ENCODE measurements at regions not wholly inside any gene's neighbourhood (a gene's known extent, or its start where the extent isn't known, plus 50 kb on each side); places are given as distances from the start of the nearest gene placed in this dataset.

DNA sequence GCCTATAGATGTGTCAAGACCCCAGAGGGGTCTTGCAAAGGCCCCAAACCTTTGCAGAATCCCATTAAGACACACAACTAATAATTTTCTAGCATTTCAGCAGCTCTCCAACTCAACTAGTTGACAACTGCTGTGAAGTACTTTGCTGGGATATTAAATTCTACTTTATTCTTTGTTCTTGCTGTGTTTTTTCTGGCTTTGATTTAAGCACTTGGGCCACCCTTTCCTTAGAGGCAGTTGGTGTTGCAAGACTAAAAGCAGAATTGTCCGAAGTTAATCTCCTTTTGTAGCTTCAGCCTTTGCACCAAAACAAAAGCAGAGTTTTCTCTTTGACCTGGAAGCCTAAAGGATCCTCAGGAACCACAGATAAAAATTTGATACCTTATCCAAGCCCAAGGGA lies 353.1 kb upstream of the CLNK start:
- DNase-seq (ENCODE audit: low read depth), result no peak
- H3K4me3 ChIP-seq (ENCODE audit: low read depth, low read length), result no peak overlapping the region
- TF ChIP-seq, protein P1, sequence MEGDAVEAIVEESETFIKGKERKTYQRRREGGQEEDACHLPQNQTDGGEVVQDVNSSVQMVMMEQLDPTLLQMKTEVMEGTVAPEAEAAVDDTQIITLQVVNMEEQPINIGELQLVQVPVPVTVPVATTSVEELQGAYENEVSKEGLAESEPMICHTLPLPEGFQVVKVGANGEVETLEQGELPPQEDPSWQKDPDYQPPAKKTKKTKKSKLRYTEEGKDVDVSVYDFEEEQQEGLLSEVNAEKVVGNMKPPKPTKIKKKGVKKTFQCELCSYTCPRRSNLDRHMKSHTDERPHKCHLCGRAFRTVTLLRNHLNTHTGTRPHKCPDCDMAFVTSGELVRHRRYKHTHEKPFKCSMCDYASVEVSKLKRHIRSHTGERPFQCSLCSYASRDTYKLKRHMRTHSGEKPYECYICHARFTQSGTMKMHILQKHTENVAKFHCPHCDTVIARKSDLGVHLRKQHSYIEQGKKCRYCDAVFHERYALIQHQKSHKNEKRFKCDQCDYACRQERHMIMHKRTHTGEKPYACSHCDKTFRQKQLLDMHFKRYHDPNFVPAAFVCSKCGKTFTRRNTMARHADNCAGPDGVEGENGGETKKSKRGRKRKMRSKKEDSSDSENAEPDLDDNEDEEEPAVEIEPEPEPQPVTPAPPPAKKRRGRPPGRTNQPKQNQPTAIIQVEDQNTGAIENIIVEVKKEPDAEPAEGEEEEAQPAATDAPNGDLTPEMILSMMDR (IDR thresholded peaks at IDR 0.05; ENCODE audit: low read depth, low read length, missing control alignments), result no peak

DNA sequence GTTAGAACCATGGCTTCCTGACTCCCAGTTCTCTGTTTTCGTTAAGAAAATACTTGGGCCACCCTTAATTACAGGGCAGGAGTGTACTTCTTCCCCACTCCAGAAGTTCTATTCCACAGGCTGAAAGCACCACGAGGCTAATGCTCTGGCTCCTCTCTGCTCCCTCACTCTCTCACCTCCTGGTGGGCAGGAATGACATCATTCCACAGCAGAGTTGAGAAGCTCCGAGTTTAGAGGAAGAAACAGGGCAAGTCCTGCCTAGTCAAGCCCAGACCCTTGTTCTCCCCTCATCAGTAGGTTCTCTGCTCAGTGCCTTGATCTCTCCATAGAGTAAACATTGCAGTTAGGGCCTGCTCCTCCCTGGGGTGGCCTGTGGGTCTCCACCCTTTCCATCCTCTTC lies 343.8 kb upstream of the CLNK start:
- H3K4me3 ChIP-seq (ENCODE audit: low read depth, low read length), result no peak overlapping the region
- DNase-seq (ENCODE audit: low read depth), result no peak

DNA sequence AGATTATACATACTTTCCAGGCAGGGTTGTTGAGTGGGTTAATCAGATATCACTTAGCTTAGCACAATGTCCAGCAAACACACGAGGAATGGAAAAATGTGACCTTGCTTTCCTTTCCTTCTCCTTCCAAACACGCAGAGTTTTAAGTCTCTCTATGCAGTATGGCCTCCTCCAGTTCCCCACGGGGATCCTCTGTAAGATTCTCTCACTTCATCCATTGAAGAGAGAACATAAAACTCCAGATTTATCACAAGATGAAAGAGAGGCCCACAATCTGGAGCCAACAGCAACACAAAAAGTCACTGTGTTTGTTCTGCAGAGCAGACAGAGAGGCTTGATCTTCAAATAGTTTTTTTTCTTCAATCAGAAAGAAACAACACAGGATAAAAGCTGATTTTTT lies 336.8 kb upstream of the CLNK start:
- H3K4me3 ChIP-seq (ENCODE audit: low read depth, low read length), result no peak overlapping the region
- TF ChIP-seq, protein P1 (IDR thresholded peaks at IDR 0.05; ENCODE audit: low read depth, low read length, missing control alignments), result no peak
- no peak for DNase-seq (ENCODE audit: low read depth)

More for the DNA sequence above, 343.8 kb upstream of the CLNK start:
- TF ChIP-seq, protein P1 (IDR thresholded peaks at IDR 0.05; ENCODE audit: low read depth, low read length, missing control alignments), result no peak

DNA sequence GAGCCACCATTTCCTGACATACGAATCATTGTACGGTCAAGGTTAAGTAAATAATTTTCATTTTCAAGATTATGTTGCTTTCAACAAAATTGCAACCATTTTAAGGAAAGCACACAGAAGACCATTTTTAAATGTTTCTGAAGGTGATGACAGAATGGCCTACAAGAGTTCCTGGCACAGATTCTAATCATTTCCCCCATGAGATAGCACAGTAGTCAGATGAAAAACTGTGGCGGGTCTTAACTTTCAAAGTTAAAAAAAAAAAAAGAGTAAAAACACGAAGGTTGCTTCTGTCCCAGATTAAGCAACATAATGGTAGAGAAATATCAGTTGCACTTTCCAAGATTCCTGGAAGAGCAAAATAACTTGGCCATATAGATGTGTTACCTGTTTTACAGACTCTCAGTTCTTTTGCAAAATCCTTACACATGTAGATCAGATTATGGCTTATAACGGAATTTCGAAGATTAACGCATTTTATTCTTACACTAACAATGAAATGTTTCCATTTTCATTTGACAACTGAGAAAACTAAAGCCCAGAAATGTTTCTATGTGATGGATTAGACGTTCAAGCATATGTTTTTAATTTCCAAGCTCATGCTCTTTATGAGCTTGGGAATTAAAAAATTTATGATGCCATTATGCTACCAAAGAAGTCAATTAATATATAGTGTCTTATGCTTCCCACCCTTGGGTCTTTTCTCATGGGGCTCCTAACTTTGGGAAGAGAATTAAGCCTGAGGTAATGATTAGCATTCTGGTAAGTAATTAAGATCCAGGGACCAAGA lies 335.1 kb upstream of the CLNK start:
- TF ChIP-seq, protein P1 (IDR thresholded peaks at IDR 0.05; ENCODE audit: low read depth, low read length, missing control alignments), result no peak
- no peak for DNase-seq (ENCODE audit: low read depth)
- H3K4me3 ChIP-seq (ENCODE audit: low read depth, low read length), result no peak overlapping the region

DNA sequence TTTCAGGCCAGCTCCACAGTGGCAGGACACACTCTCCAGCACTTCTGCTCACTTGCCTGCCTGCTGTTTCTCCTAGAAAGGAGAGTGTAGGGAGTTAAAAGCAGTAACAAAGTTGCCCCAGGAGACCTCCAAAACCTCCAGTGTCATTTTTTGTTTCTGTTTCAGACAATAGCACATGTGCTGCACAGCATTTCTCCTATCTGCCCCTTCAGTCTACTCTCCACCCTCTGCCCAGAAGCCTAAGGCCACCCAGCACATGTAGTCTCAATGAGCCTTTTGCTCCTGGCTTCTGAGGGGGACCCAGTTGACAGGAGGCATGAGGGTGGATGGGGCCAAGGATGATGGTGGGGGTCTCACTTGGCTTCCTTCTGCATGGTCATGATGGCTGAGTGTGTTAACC lies 329.6 kb upstream of the CLNK start:
- DNase-seq (ENCODE audit: low read depth), result no peak
- H3K4me3 ChIP-seq (ENCODE audit: low read depth, low read length), result no peak overlapping the region
- TF ChIP-seq, protein P1 (IDR thresholded peaks at IDR 0.05; ENCODE audit: low read depth, low read length, missing control alignments), result no peak

DNA sequence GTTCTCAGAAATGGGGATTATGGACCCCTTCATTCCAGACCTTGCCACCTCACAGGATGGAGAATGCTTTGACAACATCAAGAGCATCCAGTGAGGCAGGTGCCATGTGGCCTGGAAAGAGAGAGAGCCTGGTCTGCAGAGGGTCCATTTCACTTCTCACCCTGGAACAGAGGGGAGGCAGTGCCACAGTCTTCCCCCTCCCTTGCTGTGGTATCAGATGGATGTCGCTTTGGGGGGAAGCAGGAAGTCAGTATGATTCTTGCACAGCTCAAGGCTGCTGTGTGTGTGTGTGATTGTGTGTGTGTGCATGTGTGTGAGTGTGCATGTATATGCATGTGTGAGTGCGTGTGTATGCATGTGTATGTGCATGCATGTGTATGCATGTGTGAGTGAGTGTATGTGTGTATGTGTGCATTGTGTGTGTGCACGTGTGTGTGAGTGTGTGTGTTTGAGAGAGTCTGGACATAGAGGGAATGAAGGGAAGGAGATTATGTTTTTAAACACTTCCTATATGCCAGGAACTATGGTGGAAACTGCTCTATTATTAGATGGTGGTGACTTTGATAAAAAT lies 328.6 kb upstream of the CLNK start:
- DNase-seq (ENCODE audit: low read depth), result no peak
- TF ChIP-seq, protein P1 (IDR thresholded peaks at IDR 0.05; ENCODE audit: low read depth, low read length, missing control alignments), result no peak
- H3K4me3 ChIP-seq (ENCODE audit: low read depth, low read length), result no peak overlapping the region

DNA sequence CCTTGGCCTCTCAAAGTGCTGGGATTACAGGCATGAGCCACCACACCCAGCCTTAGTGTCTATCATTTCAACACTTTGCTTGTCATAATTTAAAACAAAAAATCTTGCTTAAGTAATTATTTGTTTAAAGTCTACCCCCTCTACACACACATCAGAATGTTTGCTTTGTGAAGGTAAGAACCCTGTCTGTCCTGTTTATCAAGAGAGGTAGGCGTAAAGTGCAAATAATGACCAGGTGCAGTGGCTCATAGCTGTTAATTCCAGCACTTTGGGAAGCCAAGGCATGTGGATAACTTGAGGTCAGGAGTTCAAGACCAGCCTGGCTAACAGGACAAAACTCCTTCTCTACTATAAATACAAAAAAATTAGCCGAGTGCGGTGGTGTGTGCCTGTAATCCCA lies 326.7 kb upstream of the CLNK start:
- H3K4me3 ChIP-seq (ENCODE audit: low read depth, low read length), result no peak overlapping the region
- TF ChIP-seq, protein P1 (IDR thresholded peaks at IDR 0.05; ENCODE audit: low read depth, low read length, missing control alignments), result no peak
- no peak for DNase-seq (ENCODE audit: low read depth)
